Keratinocyte (primary cell): ENCODE measurements at regions not wholly inside any gene's neighbourhood (a gene's known extent, or its start where the extent isn't known, plus 50 kb on each side); places are given as distances from the start of the nearest gene placed in this dataset.
"Not testable (repeated sequence)": the region's sequence is repeated elsewhere in the genome, so short reads cannot be mapped to it uniquely, and the experiment has no call there.

Source experiments
- DNase-seq: peaks from one replicate; pipeline ENCODE4 v3.0.0-alpha.2; 2011; ENCODE audit warnings: low read depth, missing footprints, low spot score
- FAIRE-seq: peaks from 2 replicates; lab custom pipeline; 2011; peaks lifted over from hg19 to GRCh38; lab: Jason Lieb, UNC
- H2AFZ ChIP-seq: 2 replicates; pipeline ENCODE4 v1.6.0; 2012; ENCODE audit warnings: low read length, control low read depth, inconsistent platforms; ENCODE audit not compliant: control insufficient read depth
- H3K27ac ChIP-seq: 2 replicates; pipeline ENCODE4 v1.5.1; 2011; ENCODE audit warnings: low read length; ENCODE audit not compliant: control insufficient read depth, insufficient read depth
- H3K27me3 ChIP-seq: 3 replicates; pipeline ENCODE4 v1.6.0; 2011; ENCODE audit warnings: low read length; ENCODE audit not compliant: control insufficient read depth, insufficient read depth; ENCODE audit errors: extremely low read depth
- H3K36me3 ChIP-seq, 2 experiments: 2 replicates in 1 of 2; 3 replicates in 1 of 2; pipeline ENCODE4 v1.5.1; 2011; ENCODE audit warnings: low read length in 2 of 2, mild to moderate bottlenecking in 1 of 2; ENCODE audit not compliant: control insufficient read depth in 2 of 2, insufficient read depth in 2 of 2; ENCODE audit errors: extremely low read depth in 1 of 2
- H3K4me1 ChIP-seq: 3 replicates; pipeline ENCODE4 v1.5.1; 2011; ENCODE audit warnings: low read length; ENCODE audit not compliant: control insufficient read depth, insufficient read depth; ENCODE audit errors: extremely low read depth
- H3K4me2 ChIP-seq: 3 replicates; pipeline ENCODE4 v1.6.0; 2011; ENCODE audit warnings: low read depth, low read length; ENCODE audit not compliant: control insufficient read depth, insufficient read depth; ENCODE audit errors: extremely low read depth
- H3K4me3 ChIP-seq, 3 experiments: fragments of 200-600 bp in 1 of 3; sonication (generic) in 1 of 3; 2 replicates in 2 of 3; 3 replicates in 1 of 3; pipeline ENCODE4 v1.5.1; 2011 to 2016; ENCODE audit warnings: low read length in 3 of 3, mild to moderate bottlenecking in 3 of 3, control low read depth in 2 of 3, inconsistent platforms in 1 of 3, low read depth in 1 of 3, mixed read lengths in 1 of 3, mixed run types in 1 of 3, moderate library complexity in 1 of 3; ENCODE audit not compliant: control insufficient read depth in 2 of 3, insufficient read depth in 2 of 3; ENCODE audit errors: extremely low read depth in 1 of 3
- H3K79me2 ChIP-seq: 2 replicates; pipeline ENCODE4 v1.6.0; 2012; ENCODE audit warnings: low read length; ENCODE audit not compliant: control insufficient read depth, insufficient read depth
- H3K9ac ChIP-seq: 3 replicates; pipeline ENCODE4 v1.6.0; 2011; ENCODE audit warnings: low read length; ENCODE audit not compliant: control insufficient read depth, insufficient read depth; ENCODE audit errors: extremely low read depth
- H3K9me1 ChIP-seq: 3 replicates; pipeline ENCODE4 v1.6.0; 2011; ENCODE audit warnings: low read length; ENCODE audit not compliant: control insufficient read depth, insufficient read depth; ENCODE audit errors: extremely low read depth
- H3K9me3 ChIP-seq: 2 replicates; pipeline ENCODE4 v1.5.1; 2012; ENCODE audit warnings: low read depth, low read length; ENCODE audit not compliant: control insufficient read depth
- H4K20me1 ChIP-seq: 3 replicates; pipeline ENCODE4 v1.6.0; 2011; ENCODE audit warnings: low read length; ENCODE audit not compliant: control insufficient read depth, insufficient read depth; ENCODE audit errors: extremely low read depth
- EZH2 ChIP-seq: IDR thresholded peaks from one replicate; pipeline ENCODE4 v1.6.1; 2012; ENCODE audit warnings: inconsistent platforms, mild to moderate bottlenecking, low read length, moderate library complexity
- dilution Hi-C: fragments of 300-500 bp; cut with MboI; formaldehyde crosslinking; loops from one replicate; pipeline ENCODE4 v1.7.0; 2020; ENCODE audit warnings: low sequenced_read_pairs; ENCODE audit not compliant: extremely low pct_ligation_motif_present
- TF ChIP-seq, protein P1 (sequence below), 3 experiments: IDR thresholded peaks in 1 of 3; conservative IDR thresholded peaks in 1 of 3; optimal IDR thresholded peaks in 1 of 3; 2 replicates in 2 of 3; 3 replicates in 1 of 3; pipeline versions ENCODE3 to v1.5.1; 2011; ENCODE audit warnings: low read length in 3 of 3, mild to moderate bottlenecking in 3 of 3, moderate library complexity in 2 of 3, control low read depth in 1 of 3, inconsistent platforms in 1 of 3; ENCODE audit not compliant: insufficient read depth in 2 of 3; ENCODE audit errors: extremely low read depth in 1 of 3

DNA sequence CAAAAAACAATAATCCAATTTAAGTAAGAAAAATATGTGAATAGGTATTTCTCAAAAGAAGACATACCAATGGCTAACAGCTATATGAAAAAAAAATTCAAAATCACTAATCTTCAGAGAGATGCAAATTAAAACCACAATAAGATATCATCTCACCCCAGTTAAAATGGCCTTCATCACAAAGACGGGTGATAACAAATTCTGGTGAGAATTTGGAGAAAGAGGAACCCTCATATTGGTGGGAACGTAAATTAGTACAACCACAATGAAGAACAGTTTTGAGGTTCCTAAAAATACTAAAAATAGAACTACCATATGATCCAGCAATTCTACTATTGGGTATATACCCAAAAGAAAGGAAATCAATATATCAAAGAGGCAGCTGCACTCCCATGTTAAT is 94.3 kb downstream of the TMEM167A start:
- no peaks in the 10 kb centered on the region for H3K9me1 ChIP-seq
- no peak overlapping the region for H3K4me3 ChIP-seq
- FAIRE-seq (no peak), DNase-seq (no peak)
- no peaks in the 10 kb centered on the region for H3K27me3 ChIP-seq
- no peaks in the 10 kb centered on the region for H3K4me1 ChIP-seq
- no peaks in the 10 kb centered on the region for H3K79me2 ChIP-seq
- dilution Hi-C loops: no loop called here
- no peak overlapping the region for H3K4me2 ChIP-seq
- no peaks in the 10 kb centered on the region for H4K20me1 ChIP-seq
- H3K27ac ChIP-seq: no peak overlapping the region
- TF ChIP-seq, protein P1, sequence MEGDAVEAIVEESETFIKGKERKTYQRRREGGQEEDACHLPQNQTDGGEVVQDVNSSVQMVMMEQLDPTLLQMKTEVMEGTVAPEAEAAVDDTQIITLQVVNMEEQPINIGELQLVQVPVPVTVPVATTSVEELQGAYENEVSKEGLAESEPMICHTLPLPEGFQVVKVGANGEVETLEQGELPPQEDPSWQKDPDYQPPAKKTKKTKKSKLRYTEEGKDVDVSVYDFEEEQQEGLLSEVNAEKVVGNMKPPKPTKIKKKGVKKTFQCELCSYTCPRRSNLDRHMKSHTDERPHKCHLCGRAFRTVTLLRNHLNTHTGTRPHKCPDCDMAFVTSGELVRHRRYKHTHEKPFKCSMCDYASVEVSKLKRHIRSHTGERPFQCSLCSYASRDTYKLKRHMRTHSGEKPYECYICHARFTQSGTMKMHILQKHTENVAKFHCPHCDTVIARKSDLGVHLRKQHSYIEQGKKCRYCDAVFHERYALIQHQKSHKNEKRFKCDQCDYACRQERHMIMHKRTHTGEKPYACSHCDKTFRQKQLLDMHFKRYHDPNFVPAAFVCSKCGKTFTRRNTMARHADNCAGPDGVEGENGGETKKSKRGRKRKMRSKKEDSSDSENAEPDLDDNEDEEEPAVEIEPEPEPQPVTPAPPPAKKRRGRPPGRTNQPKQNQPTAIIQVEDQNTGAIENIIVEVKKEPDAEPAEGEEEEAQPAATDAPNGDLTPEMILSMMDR (optimal IDR thresholded peaks at IDR 0.05 in 1 of 3, IDR thresholded peaks at IDR 0.05 in 1 of 3, conservative IDR thresholded peaks at IDR 0.05 in 1 of 3; ENCODE audit: extremely low read depth in 1 of 3, insufficient read depth in 2 of 3, low read length in 3 of 3): no peak
- TF ChIP-seq EZH2: no peak
- no peaks in the 10 kb centered on the region for H3K36me3 ChIP-seq
- H2AFZ ChIP-seq: no peak overlapping the region
- no peak overlapping the region for H3K9ac ChIP-seq
- no peaks in the 10 kb centered on the region for H3K9me3 ChIP-seq

DNA sequence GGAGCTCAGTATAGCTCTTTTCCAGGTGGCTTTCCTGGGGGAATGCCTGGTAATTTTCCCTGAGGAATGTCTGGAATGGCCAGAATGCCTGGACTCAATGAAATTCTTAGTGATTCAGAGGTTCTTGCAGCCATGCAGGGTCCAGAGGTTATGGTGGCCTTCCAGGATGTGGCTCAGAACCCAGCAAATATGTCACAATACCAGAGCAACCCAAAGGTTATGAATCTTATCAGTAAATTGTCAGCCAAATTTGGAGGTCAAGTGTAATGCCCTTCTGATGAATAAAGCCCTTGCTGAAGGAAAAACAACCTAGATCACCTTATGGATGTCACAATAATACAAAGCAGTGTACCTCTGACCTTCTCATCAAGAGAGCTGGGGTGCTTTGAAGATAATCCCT is 100.3 kb downstream of the TMEM167A start:
- FAIRE-seq, dilution Hi-C loops, H3K4me2 ChIP-seq: not testable (repeated sequence)

DNA sequence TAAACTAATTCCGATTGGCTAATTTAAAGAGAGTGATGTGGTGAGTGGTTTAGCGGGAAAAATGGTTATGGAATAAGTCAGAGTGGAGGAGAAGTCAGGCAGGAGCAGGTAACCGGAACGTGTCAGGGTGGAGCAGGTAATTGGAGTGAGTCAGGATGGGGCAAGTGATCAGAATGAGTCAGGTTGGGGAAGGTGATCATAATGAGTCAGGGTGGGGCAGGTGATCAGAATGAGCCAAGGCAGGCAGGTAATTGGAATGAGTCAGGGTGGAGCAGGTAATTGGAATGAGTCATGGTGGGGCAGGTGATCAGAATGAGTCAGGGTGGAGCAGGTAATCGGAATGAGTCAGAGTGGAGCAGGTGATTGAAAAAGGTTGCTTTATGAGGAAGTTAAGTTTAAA is 101.4 kb downstream of the TMEM167A start:
- dilution Hi-C loops: no loop called here
- peak; percentile 46 for FAIRE-seq

More for the DNA sequence above, 100.3 kb downstream of the TMEM167A start:
- DNase-seq, H4K20me1 ChIP-seq, H3K9me1 ChIP-seq, H3K27ac ChIP-seq, H3K27me3 ChIP-seq, H3K9ac ChIP-seq, H3K79me2 ChIP-seq, H3K36me3 ChIP-seq, H3K4me3 ChIP-seq, H3K4me1 ChIP-seq, H2AFZ ChIP-seq: not testable (repeated sequence)
- H3K9me3 ChIP-seq: peaks cover 16% of the 10 kb centered on the region

More for the DNA sequence above, 101.4 kb downstream of the TMEM167A start:
- H4K20me1 ChIP-seq: no peaks in the 10 kb centered on the region
- peaks cover 16% of the 10 kb centered on the region for H3K9me3 ChIP-seq
- TF ChIP-seq, protein P1 (optimal IDR thresholded peaks at IDR 0.05 in 1 of 3, IDR thresholded peaks at IDR 0.05 in 1 of 3, conservative IDR thresholded peaks at IDR 0.05 in 1 of 3; ENCODE audit: extremely low read depth in 1 of 3, insufficient read depth in 2 of 3, low read length in 3 of 3): no peak
- TF ChIP-seq EZH2: no peak
- H3K4me2 ChIP-seq: no peak overlapping the region
- no peak overlapping the region for H3K9ac ChIP-seq
- no peak overlapping the region for H2AFZ ChIP-seq
- H3K79me2 ChIP-seq: no peaks in the 10 kb centered on the region
- no peak overlapping the region for H3K4me3 ChIP-seq
- peak overlapping the region; percentile 52 for H3K27ac ChIP-seq
- no peaks in the 10 kb centered on the region for H3K9me1 ChIP-seq
- peak; percentile 71 for DNase-seq
- no peaks in the 10 kb centered on the region for H3K4me1 ChIP-seq
- no peaks in the 10 kb centered on the region for H3K36me3 ChIP-seq
- no peaks in the 10 kb centered on the region for H3K27me3 ChIP-seq
